B cell (primary cell): ENCODE measurements at regions not wholly inside any gene's neighbourhood (a gene's known extent, or its start where the extent isn't known, plus 50 kb on each side); places are given as distances from the start of the nearest gene placed in this dataset.

Source experiments
- CTCF ChIP-seq: fragments of 200-600 bp; IDR thresholded peaks from one replicate; pipeline ENCODE4 v1.8.0; 2022; ENCODE audit warnings: antibody characterized with exemption, mild to moderate bottlenecking
- EZH2 ChIP-seq: IDR thresholded peaks from 2 replicates; pipeline ENCODE4 v1.6.1; 2012; ENCODE audit warnings: borderline replicate concordance, low read depth, mild to moderate bottlenecking, moderate library complexity, low read length; ENCODE audit not compliant: insufficient read depth, poor library complexity, severe bottlenecking

DNA sequence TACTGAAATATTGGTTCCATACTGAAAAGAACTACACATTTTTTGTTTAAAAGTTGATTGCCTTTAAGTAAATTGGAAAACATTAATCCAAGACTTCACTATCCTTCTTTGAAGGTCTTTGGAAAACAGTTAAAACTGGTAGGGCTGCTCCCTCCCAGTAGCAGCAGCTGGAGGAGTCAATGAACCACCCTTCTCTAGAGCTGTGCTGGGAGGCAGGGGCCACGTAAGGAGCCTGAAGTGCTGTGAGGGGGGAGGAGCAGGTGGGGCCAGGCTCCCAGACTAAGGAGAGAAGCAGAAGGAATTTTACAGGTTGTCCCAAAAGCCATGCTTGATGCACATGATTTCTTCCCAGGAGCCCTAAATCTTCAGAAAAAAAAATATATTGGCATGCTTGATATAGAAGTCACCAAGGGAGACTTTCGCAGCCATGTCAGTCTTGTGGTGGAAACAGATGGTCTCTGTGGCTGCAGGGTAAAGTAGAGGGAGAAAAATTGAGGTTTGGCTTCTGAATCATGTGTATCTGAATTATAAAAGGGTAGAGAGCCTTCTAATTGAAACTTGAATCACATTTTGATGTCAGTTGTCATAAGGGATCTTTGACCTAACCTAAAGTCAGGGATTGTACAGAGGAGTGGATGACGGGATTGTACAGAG, 673.2 kb upstream of the FRG1 start:
- TF ChIP-seq CTCF (no peak), EZH2 (no peak)
